HuH-7.5 (cell line): ENCODE measurements at regions not wholly inside any gene's neighbourhood (a gene's known extent, or its start where the extent isn't known, plus 50 kb on each side); places are given as distances from the start of the nearest gene placed in this dataset.
"Not testable (repeated sequence)": the region's sequence is repeated elsewhere in the genome, so short reads cannot be mapped to it uniquely, and the experiment has no call there.

ENCODE experiments used
- DNase-seq: peaks from one replicate; pipeline ENCODE4 v3.0.0; 2011; ENCODE audit warnings: low spot score

- no peak for DNase-seq
Observed at GRCh38 chr3:110397115-110397514, 674.5 kb upstream of the NECTIN3 start.

- no peak for DNase-seq
Observed at GRCh38 chr3:110400315-110400714, 671.3 kb upstream of the NECTIN3 start.

DNA sequence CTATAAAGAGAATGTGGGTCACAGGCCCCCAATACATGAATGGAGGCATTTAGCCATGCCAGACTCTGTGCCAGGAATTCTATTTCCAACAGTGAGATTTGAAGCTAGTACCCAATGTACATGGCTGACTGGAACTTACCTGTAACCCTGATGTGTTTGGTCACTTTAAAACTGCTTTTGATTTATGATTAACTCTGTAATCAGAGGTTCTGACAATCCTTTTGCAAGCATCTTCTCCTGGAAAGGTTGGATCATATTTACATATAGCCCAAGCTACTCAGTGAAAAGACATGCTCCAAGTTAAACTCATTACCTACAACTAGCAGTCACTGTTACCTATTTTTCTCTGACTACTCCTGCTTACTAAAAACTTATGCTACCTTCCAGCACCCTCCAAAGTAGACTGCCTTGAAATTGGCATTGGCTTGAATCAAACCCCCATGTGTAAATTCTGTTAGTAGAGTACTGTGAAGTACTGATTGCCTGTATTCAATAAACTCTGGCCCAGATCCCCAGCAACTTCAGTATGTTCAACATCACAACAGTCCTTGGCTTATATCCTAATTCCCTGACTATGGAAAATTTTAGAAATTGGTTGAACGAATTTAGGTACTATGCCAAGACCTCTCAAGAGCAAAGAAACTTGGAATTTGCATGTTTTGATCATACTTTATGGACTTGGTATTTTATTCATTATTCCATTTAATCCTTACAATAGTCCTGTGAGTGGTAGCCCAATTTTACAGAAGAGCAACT lies 665.6 kb upstream of the NECTIN3 start:
- no peak for DNase-seq

DNA sequence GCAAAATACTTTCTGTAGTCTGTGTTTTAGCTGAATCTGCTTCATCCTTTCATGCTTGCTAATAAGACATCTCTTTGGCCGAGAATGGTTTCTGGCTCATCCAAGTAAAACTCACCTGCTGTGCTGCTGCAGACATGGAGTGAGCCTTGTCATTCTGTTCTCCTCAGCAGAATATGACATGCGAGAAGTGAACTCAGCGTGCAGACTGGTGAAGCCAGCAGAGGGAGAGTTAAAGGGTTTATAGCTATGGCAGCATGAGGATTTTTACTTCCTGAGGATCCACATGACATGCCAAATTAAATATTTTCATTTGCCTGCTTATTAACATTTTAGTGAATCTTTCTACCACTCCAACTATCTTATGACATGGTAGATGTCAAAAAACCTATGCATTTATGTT lies 658.4 kb upstream of the NECTIN3 start:
- no peak for DNase-seq

DNA sequence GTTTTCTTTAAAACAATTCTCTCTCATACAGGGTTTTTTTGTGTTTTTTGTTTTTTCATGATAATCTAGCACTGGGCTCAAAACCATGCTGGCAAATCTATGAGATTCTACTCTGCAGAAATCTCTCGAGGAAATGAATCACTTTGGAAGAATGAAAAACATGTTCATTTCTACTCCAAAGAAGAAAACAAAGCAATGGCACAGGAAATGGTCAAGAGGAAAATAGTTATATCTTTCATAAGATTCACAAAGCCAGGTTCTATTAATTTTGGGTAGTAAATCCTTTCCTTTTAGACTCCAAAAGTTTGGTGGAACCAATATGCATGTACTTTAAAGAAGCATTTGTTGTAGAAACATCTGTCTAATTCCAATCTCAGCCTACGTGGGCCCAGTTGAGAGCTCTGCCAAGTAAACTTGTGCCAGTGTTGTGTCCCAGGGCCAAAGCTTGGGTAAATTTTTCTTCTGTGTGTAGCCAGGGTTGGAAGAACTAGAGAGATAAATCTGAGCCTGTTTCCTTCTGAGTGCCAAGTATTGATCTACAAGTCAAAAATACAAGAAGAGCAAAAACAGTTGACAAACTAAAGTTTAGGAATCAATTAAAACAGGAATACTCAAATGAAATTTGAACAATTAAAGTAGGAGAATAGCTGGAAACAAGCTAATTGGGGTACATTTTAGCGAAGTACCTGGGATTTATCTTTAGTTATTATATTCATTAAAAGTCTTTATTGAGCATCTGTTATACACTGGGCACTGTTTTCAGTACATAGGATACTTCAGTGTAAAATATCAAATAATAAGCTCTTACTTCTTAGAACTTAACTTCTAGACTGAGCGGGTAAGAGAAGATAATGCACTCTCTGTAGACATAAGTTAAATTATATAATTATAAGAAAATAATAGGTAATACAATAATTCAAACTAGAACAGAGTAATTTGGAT lies 657.5 kb upstream of the NECTIN3 start:
- DNase-seq = no peak

DNA sequence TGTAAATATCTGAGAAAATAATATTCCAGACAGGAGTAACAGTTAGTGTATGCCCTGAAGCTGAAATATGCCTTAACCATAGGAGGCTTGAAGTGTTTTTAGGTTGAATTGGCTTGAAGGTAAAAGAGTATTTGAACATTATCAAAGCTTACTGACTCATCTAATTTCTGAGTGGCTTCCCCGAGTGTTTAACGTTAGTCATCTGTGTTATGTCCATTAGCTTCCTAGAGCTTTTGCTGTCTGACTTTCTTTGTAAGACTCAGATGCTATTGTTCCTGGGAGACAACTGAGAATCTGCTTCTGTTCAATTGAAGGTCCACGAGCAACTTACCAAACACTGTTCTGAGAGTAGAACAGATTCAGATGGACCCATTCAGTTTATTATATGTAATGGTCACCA lies 656.8 kb upstream of the NECTIN3 start:
- no peak for DNase-seq

GRCh38 chr3:110419096-110419495 lies 652.5 kb upstream of the NECTIN3 start:
- no peak for DNase-seq

DNA sequence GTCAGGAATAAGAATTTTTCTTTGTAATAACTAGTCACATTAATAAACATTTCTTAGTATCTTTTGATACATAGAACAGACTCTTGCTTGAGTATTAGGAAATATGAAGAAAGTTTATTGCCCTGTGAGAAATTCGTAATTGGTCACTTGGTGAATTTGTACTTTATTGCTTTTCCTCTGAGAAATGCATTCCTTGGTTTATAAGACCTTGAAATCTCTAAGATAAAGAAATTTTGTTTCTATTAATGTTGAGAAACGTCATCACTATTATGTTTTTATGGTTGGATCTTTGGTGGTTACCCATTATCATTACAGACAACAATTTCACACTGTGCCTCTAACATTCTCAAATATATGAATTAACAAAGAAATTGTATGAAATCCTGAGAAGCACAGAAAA lies 652.0 kb upstream of the NECTIN3 start:
- no peak for DNase-seq

DNA sequence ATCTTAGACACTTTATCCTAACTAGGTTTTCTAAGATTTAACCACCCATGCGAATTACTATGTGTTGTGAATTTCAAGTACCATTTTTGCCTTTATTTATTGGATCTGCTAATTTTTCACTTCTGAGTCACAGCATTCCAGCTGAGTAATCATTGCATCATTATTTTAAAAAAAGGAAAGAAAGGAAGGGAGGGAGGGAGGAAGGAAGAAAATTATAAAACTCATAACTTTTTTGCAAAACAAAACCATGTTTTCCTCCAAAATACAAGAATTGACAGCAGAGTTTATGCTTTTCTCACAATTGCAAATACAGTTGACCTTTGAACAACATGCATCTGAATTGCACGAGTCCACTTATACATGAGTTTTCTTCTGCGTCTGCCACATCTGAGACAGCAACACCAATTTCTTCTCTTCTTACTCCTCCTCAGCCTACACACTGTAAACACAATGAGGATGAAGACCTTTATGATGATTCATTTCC lies 651.4 kb upstream of the NECTIN3 start:
- no peak for DNase-seq

- DNase-seq = no peak
Observed at GRCh38 chr3:110423276-110423675, 648.3 kb upstream of the NECTIN3 start.

DNA sequence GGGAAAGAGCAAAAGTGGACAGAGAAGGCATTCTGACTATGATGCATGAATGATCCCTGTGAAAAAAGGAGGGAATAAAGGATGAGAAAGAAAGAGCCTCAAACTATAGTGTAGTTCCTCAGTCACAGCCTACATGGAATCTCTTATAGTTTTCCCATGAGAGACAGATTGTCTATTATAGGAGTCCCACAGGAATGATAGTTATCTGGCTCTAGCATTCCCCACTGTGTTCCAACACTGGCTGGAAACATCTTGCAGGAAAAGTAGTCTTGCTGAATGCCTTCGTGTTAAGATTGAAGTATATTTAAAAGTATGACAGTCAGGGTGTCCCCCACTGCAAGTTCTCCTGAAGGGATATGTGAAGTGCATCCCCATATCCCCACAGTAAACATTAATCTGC lies 641.5 kb upstream of the NECTIN3 start:
- DNase-seq = no peak

GRCh38 chr3:110436209-110436608 lies 635.4 kb upstream of the NECTIN3 start:
- DNase-seq = no peak

- not testable (repeated sequence) for DNase-seq
Observed at GRCh38 chr3:110440066-110440653, 631.5 kb upstream of the NECTIN3 start.

- DNase-seq = no peak
Observed at GRCh38 chr3:110454066-110454465, 617.5 kb upstream of the NECTIN3 start.

DNA sequence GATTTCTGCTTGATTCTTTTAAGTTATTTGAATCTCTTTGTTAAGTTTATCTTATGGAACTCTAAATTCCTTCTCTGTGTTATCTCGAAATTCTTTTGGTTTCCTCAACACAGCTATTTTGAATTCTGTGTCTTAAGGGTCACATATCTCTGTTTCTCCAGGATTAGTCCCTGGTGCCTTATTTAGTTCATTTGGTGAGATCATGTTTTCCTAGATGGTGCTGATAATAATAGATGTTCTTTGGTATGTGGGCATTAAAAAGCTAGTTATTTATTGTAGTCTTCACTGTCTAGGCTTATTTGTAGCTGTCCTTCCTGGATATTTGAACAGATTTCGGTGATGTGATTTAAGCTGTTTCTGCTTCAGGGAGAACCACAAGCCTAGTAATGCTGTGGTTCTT lies 615.6 kb upstream of the NECTIN3 start:
- DNase-seq = no peak

- no peak for DNase-seq
Observed at GRCh38 chr3:110456438-110457138, 615.0 kb upstream of the NECTIN3 start.

- no peak for DNase-seq
Observed at GRCh38 chr3:110457508-110457907, 614.1 kb upstream of the NECTIN3 start.

DNA sequence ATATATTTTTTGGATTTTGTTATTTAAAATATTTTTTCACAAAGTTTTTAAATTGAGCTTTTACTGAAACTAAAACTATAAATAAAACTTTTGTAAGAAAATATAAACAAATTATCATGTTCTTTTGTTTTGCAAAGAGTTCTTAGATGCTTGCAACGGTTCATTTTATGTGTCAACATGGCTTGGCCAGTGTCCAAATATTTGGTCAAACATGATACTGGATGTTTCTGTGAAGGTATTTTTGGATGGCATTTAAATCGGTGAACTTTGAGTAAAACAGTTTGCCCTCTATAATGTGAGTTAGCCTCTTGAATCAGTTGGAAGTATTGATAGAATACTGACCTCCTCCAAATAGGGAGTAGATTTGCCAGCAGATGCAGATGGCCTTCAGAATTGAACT lies 612.6 kb upstream of the NECTIN3 start:
- DNase-seq = no peak

DNA sequence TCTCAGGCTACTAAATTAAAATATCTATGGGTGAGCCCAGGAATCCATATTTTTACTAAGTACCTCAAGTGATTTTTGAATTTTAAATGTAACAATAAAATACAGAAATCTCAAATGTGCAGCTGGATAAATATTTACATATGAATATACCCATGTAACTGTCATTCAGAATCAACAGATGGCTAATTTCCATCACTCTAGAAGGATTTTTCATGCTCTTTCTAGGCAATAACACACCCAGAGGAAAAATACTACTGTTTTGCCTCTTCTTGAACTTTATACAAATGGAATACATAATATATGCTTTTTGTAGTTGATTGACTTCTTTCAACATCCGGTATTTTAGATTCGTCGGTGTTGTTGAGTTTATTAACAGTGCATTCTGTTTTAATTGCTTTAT lies 601.3 kb upstream of the NECTIN3 start:
- DNase-seq = no peak

DNA sequence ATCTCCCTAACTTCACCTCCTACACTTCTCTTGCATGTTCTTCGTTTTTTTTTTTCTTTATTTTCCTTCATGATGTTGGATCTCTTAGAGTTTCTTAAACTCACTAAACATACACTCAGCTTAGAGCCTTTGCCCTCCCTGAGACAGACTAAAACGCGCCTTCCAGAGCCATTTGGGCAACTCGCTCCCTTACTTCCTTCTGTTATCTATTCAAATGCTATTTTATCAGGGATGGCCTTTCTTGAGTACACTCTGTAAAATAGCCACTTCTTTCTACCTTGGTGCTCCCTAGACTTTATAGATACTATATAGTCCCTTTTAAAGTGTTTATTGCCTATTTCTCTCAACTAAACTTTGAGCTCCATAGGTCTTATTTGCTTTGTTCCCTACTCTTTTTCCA lies 598.2 kb upstream of the NECTIN3 start:
- no peak for DNase-seq

GRCh38 chr3:110474397-110474796 lies 597.2 kb upstream of the NECTIN3 start:
- no peak for DNase-seq

- DNase-seq = no peak
Observed at GRCh38 chr3:110478377-110479054, 593.1 kb upstream of the NECTIN3 start.
